Adrenal gland (tissue), 5 donors: ENCODE measurements at regions not wholly inside any gene's neighbourhood (a gene's known extent, or its start where the extent isn't known, plus 50 kb on each side); places are given as distances from the start of the nearest gene placed in this dataset.

ENCODE experiments used
- CTCF ChIP-seq, 6 experiments: fragments of 450-650 bp in 4 of 6; fragments of 200-600 bp in 2 of 6; sonication (generic) in 1 of 6; IDR thresholded peaks; 1 replicate in 5 of 6; 2 replicates in 1 of 6; pipeline versions ENCODE4 v1.5.1 to v1.8.0; 2016 to 2021; ENCODE audit warnings: antibody characterized with exemption in 6 of 6, mild to moderate bottlenecking in 2 of 6, moderate library complexity in 1 of 6
- POLR2A ChIP-seq, 2 donors: fragments of 450-650 bp; IDR thresholded peaks; one replicate each; pipeline ENCODE4 v1.6.1; 2017; ENCODE audit warnings: antibody characterized with exemption in 2 of 2, mild to moderate bottlenecking in 2 of 2, moderate library complexity in 1 of 2
- donor health status: DM: no; HTN: no; CAD: no.

- TF ChIP-seq POLR2A (IDR thresholded peaks at IDR 0.05) = no peak
- no peak for TF ChIP-seq CTCF (IDR thresholded peaks at IDR 0.05)
Measured at GRCh38 chr14:26332966-26333365, 264.9 kb downstream of the NOVA1 start.
